ENCODE measurements at regions not wholly inside any gene's neighbourhood (a gene's known extent, or its start where the extent isn't known, plus 50 kb on each side); places are given as distances from the start of the nearest gene placed in this dataset.

GRCh38 chr2:59530258-59530657 is 1023.2 kb downstream of the BCL11A start:
- TF ChIP-seq POLR2AphosphoS5 (IDR thresholded peaks at IDR 0.05) (no peak), CTCF (IDR thresholded peaks at IDR 0.05) (no peak)
